ENCODE measurements at regions not wholly inside any gene's neighbourhood (a gene's known extent, or its start where the extent isn't known, plus 50 kb on each side); places are given as distances from the start of the nearest gene placed in this dataset.
"Not testable (repeated sequence)": the region's sequence is repeated elsewhere in the genome, so short reads cannot be mapped to it uniquely, and the experiment has no call there.

DNA sequence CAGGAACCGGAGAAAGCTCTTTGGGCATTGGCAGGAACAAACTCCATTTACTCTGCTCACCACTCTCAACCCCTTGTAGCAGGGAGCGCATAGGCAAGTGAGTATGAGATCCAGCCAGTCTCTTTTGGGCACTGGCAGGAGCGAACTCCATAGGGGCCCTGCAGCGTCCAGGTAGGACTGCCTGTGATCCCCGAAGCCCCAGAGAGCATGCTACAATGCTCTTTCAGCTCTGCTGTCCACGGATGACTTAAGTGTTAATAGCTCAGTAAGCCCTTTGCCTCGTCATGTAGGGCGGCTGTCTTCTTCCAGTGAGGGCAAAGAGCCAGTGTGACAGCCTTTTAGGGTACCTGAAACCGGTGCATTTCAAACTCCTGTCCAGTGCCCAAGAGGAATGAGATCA is 1525.6 kb upstream of the RAG2 start:
- no peak for DNase-seq

DNA sequence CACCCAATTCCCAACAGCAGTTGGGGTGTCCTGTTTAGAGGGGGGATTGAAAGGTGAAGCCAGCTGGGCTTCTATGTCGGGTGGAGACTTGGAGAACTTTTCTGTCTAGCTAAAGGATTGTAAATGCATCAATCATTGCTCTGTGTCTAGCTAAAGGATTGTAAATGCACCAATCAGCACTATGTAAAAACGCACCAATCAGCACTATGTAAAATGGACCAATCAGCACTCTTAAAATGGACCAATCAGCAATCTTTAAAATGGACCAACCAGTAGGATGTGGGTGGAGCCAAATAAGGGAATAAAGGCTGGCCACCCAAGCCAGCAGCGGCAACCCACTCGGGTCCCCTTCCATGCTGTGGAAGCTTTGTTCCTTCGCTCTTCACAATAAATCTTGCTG is 1518.6 kb upstream of the RAG2 start:
- DNase-seq = not testable (repeated sequence)

GRCh38 chr11:38115381-38115780 is 1517.3 kb upstream of the RAG2 start:
- not testable (repeated sequence) for DNase-seq

- DNase-seq = no peak
These were observed 1502.9 kb upstream of the RAG2 start for GRCh38 chr11:38100836-38101462.

DNA sequence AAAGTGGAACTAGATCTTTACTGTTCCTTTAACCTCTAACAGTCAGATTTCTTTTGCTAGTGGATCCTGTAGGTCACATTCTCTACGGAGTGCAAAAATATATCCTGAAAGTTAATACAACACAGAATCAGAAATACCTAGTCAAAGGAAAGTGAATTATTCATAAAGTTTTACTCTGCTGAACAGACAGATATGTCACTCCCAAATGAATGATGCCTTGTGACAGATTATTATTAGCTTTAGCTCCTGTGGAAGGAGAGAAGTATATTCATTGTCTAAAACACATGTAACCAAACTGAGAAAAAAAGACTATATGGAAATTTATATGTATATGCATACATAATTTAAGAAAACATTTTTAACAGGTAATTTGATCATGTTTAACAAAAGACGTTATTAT is 1497.2 kb upstream of the RAG2 start:
- no peak for DNase-seq

DNA sequence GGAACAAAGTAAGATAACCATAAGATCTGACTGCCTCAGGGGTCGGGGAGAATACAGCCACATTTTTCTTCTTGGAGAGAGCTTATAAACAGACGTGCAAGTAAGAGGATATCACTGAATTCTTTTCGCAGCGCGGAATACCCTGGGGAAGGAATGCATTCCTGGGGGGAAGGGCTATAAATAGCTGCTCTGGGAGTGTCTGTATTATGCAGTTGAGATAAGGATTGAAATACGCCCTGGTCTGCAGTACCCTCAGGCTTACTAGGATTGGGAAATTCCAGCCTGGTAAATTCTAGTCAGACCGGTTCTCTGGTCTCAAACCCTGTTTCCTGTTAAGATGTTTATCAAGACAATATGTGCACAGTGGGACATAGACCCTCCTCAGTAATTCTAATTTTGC is 1491.7 kb upstream of the RAG2 start:
- DNase-seq = no peak

DNA sequence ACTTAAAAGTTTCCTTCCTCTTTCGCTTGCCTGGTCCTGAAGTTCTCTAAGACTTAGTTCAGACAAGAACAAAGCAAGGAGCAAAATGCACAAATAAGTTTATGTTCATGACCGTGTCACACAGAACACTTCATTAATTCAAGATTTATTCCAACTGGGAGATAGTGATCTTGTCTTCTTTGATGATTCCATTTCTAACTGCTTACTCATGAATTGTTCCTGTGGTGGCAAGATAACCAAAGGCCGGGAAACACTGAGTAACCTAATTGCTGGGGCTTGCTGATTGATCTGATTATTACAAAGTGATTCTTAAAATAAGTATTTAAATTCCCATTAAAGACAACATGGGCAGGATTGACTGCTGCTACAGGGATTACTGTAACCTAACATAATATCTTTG is 1462.9 kb upstream of the RAG2 start:
- no peak for DNase-seq

DNA sequence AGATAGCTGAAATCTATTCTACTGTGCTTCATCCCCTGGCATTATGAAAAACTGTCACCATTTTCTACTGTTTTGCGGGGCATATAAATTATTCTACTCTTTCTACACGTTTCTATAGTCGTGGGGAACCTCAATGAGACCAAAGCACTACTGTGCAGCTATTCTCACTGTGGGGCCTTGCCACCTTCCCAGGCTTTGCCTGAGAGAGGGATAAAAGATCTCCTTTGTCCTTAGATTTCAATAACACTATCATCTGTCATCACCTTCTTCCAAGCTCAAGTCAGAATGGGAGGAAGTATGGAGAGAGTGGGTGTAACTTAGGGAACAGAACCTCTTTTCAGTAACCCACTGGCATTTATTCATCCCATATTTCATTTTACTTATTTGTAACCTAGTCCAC is 1462.1 kb upstream of the RAG2 start:
- no peak for DNase-seq

DNA sequence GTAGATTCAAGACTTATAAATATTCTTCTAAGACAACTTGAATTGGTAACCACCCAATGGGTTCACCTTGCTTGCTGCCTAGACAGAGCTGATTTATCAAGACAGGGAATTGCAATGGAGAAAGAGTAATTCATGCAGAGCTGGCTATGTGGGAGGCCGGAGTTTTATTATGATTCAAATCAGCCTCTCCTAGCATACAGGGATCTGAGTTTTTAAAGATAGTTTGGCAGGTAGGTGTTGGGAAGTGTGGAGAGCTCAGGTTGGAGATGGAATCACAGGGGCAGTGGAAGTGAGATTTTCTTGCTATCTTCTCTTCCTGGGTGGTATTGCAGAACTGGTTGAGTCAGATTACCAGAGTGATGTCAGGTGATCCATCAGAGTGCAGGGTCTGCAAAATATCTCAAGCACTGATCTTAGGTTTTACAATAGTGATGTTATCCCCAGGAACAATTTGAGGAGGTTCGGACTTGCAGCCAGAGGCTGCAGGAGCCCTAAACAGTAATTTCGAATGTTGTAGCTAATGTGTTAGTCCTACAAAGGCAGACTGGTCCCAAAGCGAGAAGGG is 1448.6 kb upstream of the RAG2 start:
- no peak for DNase-seq

DNA sequence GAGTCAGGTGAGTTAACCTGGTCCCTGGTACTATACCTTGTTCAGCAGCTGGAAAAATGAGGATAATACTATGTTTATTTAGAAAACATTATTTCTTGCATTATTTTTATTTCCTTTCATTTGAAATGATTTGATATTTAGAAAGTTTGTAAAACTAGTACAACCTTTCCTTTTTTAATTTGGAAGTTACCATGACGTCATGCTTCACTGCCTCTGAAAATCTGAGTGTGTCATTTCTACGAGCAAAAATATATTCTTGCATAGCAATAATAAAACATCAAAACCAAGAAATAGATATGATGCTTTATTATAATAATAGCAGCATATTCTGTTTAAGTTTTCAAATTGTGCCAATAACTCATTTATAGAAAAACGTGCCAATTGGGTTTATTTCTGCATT is 1445.0 kb upstream of the RAG2 start:
- no peak for DNase-seq

DNA sequence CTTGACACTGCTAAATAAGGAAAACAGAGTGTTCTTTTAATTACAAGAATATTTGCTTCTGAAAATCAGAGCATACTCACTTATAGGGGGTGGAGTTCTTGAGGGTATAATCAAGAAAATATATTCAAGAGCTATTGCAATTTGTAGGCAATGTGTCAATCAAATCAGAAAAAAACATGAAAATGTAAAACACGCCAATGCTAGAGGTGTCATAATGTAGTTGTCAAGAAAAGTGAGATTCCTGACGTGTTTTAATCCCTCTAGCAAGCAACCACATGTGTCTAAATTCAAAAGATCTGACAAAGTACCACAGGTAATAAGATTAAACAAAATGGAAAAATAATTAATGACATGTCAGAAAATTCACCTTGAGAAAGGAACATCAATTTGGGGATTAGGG is 1440.7 kb upstream of the RAG2 start:
- no peak for DNase-seq

DNA sequence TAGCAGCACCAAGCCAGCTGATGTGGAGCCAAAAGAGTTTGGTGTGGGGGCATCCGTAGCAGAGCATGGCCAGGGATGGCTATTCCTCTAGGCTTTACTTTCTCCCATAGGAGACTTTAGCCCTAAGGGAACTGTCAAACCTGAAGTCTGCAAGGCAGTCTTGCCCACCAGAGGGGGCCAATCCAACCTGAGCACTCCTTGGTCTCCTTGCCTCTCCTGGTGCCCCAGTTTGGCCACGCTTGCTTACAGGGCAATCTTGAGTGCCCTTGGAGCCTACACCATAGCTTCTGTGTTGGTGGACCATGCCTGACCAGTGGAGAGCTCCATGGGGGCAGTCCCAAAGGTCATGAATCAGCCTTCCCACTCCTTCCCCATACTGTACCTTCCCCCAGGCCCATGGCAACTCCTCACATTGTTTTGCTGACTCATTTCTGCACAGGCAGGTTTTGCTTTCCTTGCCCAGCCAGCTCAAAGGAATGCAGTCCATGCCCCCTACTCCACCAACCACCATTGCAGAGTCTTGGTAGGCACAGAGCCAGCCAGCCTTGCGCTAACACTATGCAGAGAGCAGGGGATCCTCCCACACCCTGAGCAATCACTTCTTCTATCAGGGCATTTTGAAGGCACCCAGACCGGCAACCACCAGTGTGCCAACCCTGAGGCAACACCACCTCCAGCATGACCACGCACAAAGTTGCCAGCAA is 1421.2 kb upstream of the RAG2 start:
- DNase-seq = no peak

- no peak for DNase-seq
These were observed 1416.4 kb upstream of the RAG2 start for GRCh38 chr11:38014405-38014804.

DNA sequence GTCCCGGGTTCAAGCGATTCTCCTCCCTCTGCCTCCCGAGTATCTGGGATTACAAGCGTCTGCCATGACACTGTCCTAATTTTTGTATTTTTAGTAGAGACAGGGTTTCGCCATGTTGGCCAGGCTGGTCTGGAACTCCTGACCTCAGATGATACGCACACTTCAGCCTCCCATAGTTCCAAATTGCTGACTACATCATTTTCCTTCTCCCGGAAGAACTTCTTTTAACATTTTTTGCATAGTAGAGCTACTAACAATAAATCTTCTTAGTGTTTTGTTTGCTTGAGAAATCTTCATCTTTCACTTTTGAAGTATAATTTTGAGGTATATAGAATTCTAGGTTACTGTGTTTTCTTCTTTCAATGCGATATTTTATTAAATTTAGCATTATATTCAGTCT is 1415.1 kb upstream of the RAG2 start:
- DNase-seq = no peak

GRCh38 chr11:38011496-38011895 is 1413.5 kb upstream of the RAG2 start:
- DNase-seq = no peak

- DNase-seq = no peak
These were observed 1411.9 kb upstream of the RAG2 start for GRCh38 chr11:38009932-38010331.

- DNase-seq = no peak
These were observed 1408.4 kb upstream of the RAG2 start for GRCh38 chr11:38006466-38006865.

DNA sequence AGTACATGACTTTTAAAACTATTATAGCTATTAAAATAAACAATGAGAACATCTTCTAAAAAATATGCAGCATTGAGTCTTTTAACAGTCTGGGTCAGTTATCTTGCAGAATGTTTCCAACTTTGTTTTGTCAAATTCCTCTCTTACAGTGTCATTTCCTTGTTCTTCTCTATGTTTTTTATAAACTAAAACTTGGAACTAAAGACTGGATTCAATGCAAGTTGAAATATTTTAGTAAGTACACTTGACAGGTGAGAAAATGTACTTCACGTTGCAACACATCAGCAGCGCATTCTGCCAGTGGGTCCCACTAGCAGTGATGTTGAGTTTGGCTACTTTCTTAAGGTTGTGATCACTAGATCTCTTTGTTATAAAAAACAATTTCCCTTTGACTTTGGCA is 1407.6 kb upstream of the RAG2 start:
- no peak for DNase-seq

- DNase-seq = no peak
These were observed 1401.1 kb upstream of the RAG2 start for GRCh38 chr11:37999171-37999570.

DNA sequence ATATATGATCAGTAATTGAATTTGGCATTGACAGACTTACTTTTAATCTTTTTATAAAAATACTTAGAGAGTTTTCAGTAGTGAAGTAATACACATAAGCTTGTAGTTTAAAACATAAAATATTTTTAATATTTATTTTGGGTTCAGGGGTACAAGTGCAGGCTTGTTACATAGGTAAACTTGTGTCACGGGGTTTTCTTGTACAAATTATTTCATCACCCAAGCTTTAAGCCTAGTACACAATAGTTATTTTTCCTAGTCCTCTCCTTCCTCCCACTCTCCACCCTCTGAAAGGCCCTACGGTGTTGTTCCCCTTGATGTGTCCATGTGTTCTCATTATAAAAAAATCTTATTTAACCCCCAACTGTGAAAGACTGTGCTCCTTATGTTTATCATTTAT is 1397.8 kb upstream of the RAG2 start:
- no peak for DNase-seq

DNA sequence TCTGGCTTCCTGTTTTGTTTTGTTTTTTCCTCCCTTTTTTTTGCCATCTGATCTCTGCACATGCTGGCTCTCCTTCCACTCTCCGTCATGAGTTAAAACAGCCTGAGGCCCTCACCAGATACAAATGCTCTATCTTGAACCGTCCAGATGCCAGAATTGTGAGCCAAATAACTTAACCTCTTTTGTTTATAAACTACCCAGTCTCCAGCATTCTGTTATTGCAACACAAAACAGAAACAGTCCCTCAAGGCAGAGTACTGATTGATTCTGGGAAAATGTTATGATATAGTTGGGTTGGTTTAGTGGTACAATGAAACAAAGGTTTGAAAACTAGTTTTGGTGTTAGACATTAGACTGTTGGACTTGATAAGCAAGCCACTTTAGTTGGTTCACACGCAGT is 1390.0 kb upstream of the RAG2 start:
- DNase-seq = no peak

- no peak for DNase-seq
These were observed 1387.0 kb upstream of the RAG2 start for GRCh38 chr11:37984991-37985390.

- DNase-seq = no peak
These were observed 1380.6 kb upstream of the RAG2 start for GRCh38 chr11:37978647-37979046.

DNA sequence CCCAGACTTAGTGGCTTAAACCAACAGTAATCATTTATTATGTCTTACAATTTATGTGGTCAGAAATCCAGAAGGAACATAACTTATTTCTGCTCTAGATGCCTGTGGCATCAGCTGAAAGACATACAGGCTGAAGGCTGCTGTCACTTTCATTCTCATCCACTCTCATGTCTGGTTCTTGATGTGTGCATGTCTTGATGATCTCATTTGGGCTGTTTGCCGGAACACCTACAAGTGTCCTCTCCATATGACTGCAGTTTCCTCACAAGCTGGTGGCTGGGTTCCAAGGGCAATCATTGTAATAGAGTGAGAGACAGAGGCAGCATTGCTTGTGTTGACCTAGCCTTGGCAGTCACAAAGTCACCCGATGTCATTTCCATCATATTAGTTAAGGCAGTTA is 1375.9 kb upstream of the RAG2 start:
- no peak for DNase-seq

- no peak for DNase-seq
These were observed 1374.7 kb upstream of the RAG2 start for GRCh38 chr11:37972691-37973090.
